ENCODE measurements at regions not wholly inside any gene's neighbourhood (a gene's known extent, or its start where the extent isn't known, plus 50 kb on each side); places are given as distances from the start of the nearest gene placed in this dataset.

GRCh38 chr12:127174881-127175280 is 1092.1 kb upstream of the TMEM132C start:
- no peaks in the 10 kb centered on the region for H3K4me1 ChIP-seq
- H3K27me3 ChIP-seq = peaks cover 0 to 10% (median 0%) of the 10 kb centered on the region in 4 donors
- no peak overlapping the region for H3K4me3 ChIP-seq
- H3K36me3 ChIP-seq = no peaks in the 10 kb centered on the region
- H3K9me3 ChIP-seq = peaks cover 0 to 22% (median 19%) of the 10 kb centered on the region in 4 donors
- TF ChIP-seq EP300 (IDR thresholded peaks at IDR 0.05) = no peak
- TF ChIP-seq CTCF (IDR thresholded peaks at IDR 0.05) = no peak
- no peak for TF ChIP-seq POLR2AphosphoS5 (IDR thresholded peaks at IDR 0.05)
- TF ChIP-seq POLR2A (IDR thresholded peaks at IDR 0.05; ENCODE audit: low read depth) = no peak
- WGBS = 57% methylated on average over 6 of the region's 6 CpGs
- DNase-seq (ENCODE audit: extremely low spot score) = no peak
- H3K27ac ChIP-seq (replicated peaks in 1 of 4) = no peak overlapping the region
- intact Hi-C loops (cut with DNase I) = no loop called here

- no peak overlapping the region for H3K4me3 ChIP-seq
- H3K36me3 ChIP-seq = no peaks in the 10 kb centered on the region
- H3K4me1 ChIP-seq = no peaks in the 10 kb centered on the region
- TF ChIP-seq POLR2A (IDR thresholded peaks at IDR 0.05; ENCODE audit: low read depth) = no peak
- TF ChIP-seq CTCF (IDR thresholded peaks at IDR 0.05) = no peak
- TF ChIP-seq EP300 (IDR thresholded peaks at IDR 0.05) = no peak
- no peak for TF ChIP-seq POLR2AphosphoS5 (IDR thresholded peaks at IDR 0.05)
- no peak overlapping the region for H3K27ac ChIP-seq (replicated peaks in 1 of 4)
- H3K27me3 ChIP-seq = peaks cover 0 to 7% (median 0%) of the 10 kb centered on the region in 4 donors
- intact Hi-C loops (cut with DNase I) = no loop called here
- H3K9me3 ChIP-seq = peaks cover 0 to 22% (median 19%) of the 10 kb centered on the region in 4 donors
- WGBS = 85% methylated on average over 4 of the region's 4 CpGs
- no peak for DNase-seq (ENCODE audit: extremely low spot score)
Observed at GRCh38 chr12:127175361-127175760, 1091.6 kb upstream of the TMEM132C start.

GRCh38 chr12:127176804-127177203 is 1090.2 kb upstream of the TMEM132C start:
- H3K4me1 ChIP-seq = no peaks in the 10 kb centered on the region
- WGBS = 91% methylated on average over 4 of the region's 4 CpGs
- no peaks in the 10 kb centered on the region for H3K36me3 ChIP-seq
- no peak overlapping the region for H3K4me3 ChIP-seq
- TF ChIP-seq CTCF (IDR thresholded peaks at IDR 0.05) = no peak
- no peak for TF ChIP-seq POLR2A (IDR thresholded peaks at IDR 0.05; ENCODE audit: low read depth)
- TF ChIP-seq EP300 (IDR thresholded peaks at IDR 0.05) = no peak
- no peak for TF ChIP-seq POLR2AphosphoS5 (IDR thresholded peaks at IDR 0.05)
- no peaks in the 10 kb centered on the region for H3K27me3 ChIP-seq
- no peak overlapping the region for H3K27ac ChIP-seq (replicated peaks in 1 of 4)
- peaks cover 0 to 22% (median 19%) of the 10 kb centered on the region in 4 donors for H3K9me3 ChIP-seq
- intact Hi-C loops (cut with DNase I) = no loop called here
- peak; percentile 26 for DNase-seq (ENCODE audit: extremely low spot score)

- H3K9me3 ChIP-seq = peaks cover 0 to 22% (median 19%) of the 10 kb centered on the region in 4 donors
- no peaks in the 10 kb centered on the region for H3K36me3 ChIP-seq
- TF ChIP-seq POLR2A (IDR thresholded peaks at IDR 0.05; ENCODE audit: low read depth) = no peak
- TF ChIP-seq EP300 (IDR thresholded peaks at IDR 0.05) = no peak
- no peak for TF ChIP-seq CTCF (IDR thresholded peaks at IDR 0.05)
- TF ChIP-seq POLR2AphosphoS5 (IDR thresholded peaks at IDR 0.05) = no peak
- H3K4me1 ChIP-seq = no peaks in the 10 kb centered on the region
- WGBS = 88% methylated on average over 5 of the region's 5 CpGs
- peaks cover 0 to 3% (median 0%) of the 10 kb centered on the region in 4 donors for H3K27me3 ChIP-seq
- intact Hi-C loops (cut with DNase I) = no loop called here
- DNase-seq (ENCODE audit: extremely low spot score) = no peak
- no peak overlapping the region for H3K4me3 ChIP-seq
- H3K27ac ChIP-seq (replicated peaks in 1 of 4) = no peak overlapping the region
Observed at GRCh38 chr12:127178052-127178451, 1088.9 kb upstream of the TMEM132C start.

- 90% methylated on average over 1 of the region's 1 CpG for WGBS
- DNase-seq (ENCODE audit: extremely low spot score) = no peak
- intact Hi-C loops (cut with DNase I) = no loop called here
- Histone ChIP-seq H3K36me3 (no peaks in the 10 kb centered on the region), H3K4me1 (no peaks in the 10 kb centered on the region), H3K27me3 (peaks cover 0 to 3% (median 0%) of the 10 kb centered on the region in 4 donors), H3K27ac (replicated peaks in 1 of 4) (peak overlapping the region in 1 of 4 donors; percentile 40), H3K4me3 (no peak overlapping the region), H3K9me3 (peaks cover 0 to 22% (median 19%) of the 10 kb centered on the region in 4 donors)
- TF ChIP-seq EP300 (IDR thresholded peaks at IDR 0.05) (no peak), CTCF (IDR thresholded peaks at IDR 0.05) (no peak), POLR2AphosphoS5 (IDR thresholded peaks at IDR 0.05) (no peak), POLR2A (IDR thresholded peaks at IDR 0.05; ENCODE audit: low read depth) (no peak)
Observed at GRCh38 chr12:127178463-127178862, 1088.5 kb upstream of the TMEM132C start.
